ENCODE measurements at regions not wholly inside any gene's neighbourhood (a gene's known extent, or its start where the extent isn't known, plus 50 kb on each side); places are given as distances from the start of the nearest gene placed in this dataset.
"Not testable (repeated sequence)": the region's sequence is repeated elsewhere in the genome, so short reads cannot be mapped to it uniquely, and the experiment has no call there.

- DNase-seq (ENCODE audit: low read depth in 4 of 4, low spot score in 3 of 4), result no peak
Measured at GRCh38 chr13:74755065-74755464, 620.9 kb upstream of the KLF12 start.

GRCh38 chr13:74751739-74752138 is 617.5 kb upstream of the KLF12 start:
- DNase-seq (ENCODE audit: low read depth in 4 of 4, low spot score in 3 of 4), result no peak

- DNase-seq (ENCODE audit: low read depth in 4 of 4, low spot score in 3 of 4), result no peak
Measured at GRCh38 chr13:74747186-74747955, 613.2 kb upstream of the KLF12 start.

- DNase-seq (ENCODE audit: low read depth in 4 of 4, low spot score in 3 of 4), result no peak
Measured at GRCh38 chr13:74743992-74744391, 609.8 kb upstream of the KLF12 start.

GRCh38 chr13:74741732-74742131 is 607.5 kb upstream of the KLF12 start:
- no peak for DNase-seq (ENCODE audit: low read depth in 4 of 4, low spot score in 3 of 4)

GRCh38 chr13:74732736-74733385 is 598.7 kb upstream of the KLF12 start:
- DNase-seq (ENCODE audit: low read depth in 4 of 4, low spot score in 3 of 4), result no peak

- DNase-seq (ENCODE audit: low read depth in 4 of 4, low spot score in 3 of 4), result no peak
Measured at GRCh38 chr13:74731731-74732130, 597.5 kb upstream of the KLF12 start.

GRCh38 chr13:74730556-74731331 is 596.5 kb upstream of the KLF12 start:
- no peak for DNase-seq (ENCODE audit: low read depth in 4 of 4, low spot score in 3 of 4)

GRCh38 chr13:74726206-74726605 is 592.0 kb upstream of the KLF12 start:
- no peak for DNase-seq (ENCODE audit: low read depth in 4 of 4, low spot score in 3 of 4)

- not testable (repeated sequence) for DNase-seq (ENCODE audit: low read depth in 4 of 4, low spot score in 3 of 4)
Measured at GRCh38 chr13:74718232-74718842, 584.1 kb upstream of the KLF12 start.

- no peak for DNase-seq (ENCODE audit: low read depth in 4 of 4, low spot score in 3 of 4)
Measured at GRCh38 chr13:74715718-74716117, 581.5 kb upstream of the KLF12 start.

- DNase-seq (ENCODE audit: low read depth in 4 of 4, low spot score in 3 of 4), result no peak
Measured at GRCh38 chr13:74710006-74710405, 575.8 kb upstream of the KLF12 start.

- no peak for DNase-seq (ENCODE audit: low read depth in 4 of 4, low spot score in 3 of 4)
Measured at GRCh38 chr13:74709226-74709625, 575.0 kb upstream of the KLF12 start.

GRCh38 chr13:74708629-74709028 is 574.4 kb upstream of the KLF12 start:
- DNase-seq (ENCODE audit: low read depth in 4 of 4, low spot score in 3 of 4), result no peak

- DNase-seq (ENCODE audit: low read depth in 4 of 4, low spot score in 3 of 4), result no peak
Measured at GRCh38 chr13:74707291-74707690, 573.1 kb upstream of the KLF12 start.

- no peak for DNase-seq (ENCODE audit: low read depth in 4 of 4, low spot score in 3 of 4)
Measured at GRCh38 chr13:74706801-74707200, 572.6 kb upstream of the KLF12 start.

GRCh38 chr13:74705438-74705837 is 571.2 kb upstream of the KLF12 start:
- no peak for DNase-seq (ENCODE audit: low read depth in 4 of 4, low spot score in 3 of 4)

GRCh38 chr13:74703855-74704387 is 569.7 kb upstream of the KLF12 start:
- DNase-seq (ENCODE audit: low read depth in 4 of 4, low spot score in 3 of 4), result no peak

- DNase-seq (ENCODE audit: low read depth in 4 of 4, low spot score in 3 of 4), result no peak
Measured at GRCh38 chr13:74696148-74696922, 562.1 kb upstream of the KLF12 start.
